ENCODE measurements at regions not wholly inside any gene's neighbourhood (a gene's known extent, or its start where the extent isn't known, plus 50 kb on each side); places are given as distances from the start of the nearest gene placed in this dataset.
"Not testable (repeated sequence)": the region's sequence is repeated elsewhere in the genome, so short reads cannot be mapped to it uniquely, and the experiment has no call there.

DNA sequence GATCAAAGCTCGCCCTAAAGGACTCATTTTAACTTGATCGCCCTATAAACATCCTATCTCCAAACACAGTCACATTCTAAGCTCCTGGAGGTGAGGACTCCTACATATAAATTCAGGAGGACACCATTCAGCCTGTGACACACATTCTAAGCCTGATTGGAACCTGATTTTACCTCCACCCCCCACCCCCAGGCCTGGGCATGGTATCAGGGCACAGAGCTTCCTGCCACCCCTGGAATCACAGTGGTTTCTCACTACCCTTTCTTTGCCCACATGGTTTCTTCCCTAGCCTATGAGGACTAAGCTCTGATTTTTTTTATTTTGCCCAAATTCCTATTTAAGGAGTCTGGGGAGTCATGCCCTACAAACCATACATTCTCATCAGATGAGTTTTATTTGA lies 428.1 kb upstream of the ID2 start:
- DNase-seq: no peak

GRCh38 chr2:8254214-8254613 lies 427.6 kb upstream of the ID2 start:
- DNase-seq: not testable (repeated sequence)

DNA sequence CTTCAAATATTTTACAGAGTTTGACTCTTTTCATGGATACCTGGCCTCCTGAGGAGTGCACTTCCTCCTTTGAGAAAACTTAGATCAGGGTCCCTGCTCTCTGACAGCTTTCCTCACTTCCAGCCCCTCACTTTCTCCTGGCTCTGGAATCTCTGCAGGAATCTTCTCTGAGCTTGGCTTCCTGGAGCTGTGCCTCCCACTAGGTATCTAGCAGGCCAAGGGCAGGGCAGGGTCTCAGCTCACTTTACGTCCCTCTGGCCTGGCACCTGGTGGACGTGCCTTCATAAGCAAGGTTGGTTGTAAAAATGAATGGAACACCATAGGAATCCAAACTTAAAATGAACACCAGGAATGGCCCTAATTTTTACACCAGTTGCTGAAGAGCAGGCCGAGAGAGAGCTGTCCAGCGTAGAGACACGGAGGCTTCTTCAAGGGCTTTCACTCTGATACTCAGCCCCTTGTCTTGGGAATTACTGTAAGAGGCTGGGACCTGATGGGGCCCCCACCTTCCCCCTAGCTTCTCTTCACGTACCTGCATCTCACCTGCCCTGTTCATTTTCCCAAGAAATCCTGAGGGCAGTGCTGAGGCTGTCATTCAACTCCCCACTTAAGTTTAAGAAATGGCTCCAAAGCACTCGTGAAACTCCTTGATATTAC lies 426.9 kb upstream of the ID2 start:
- no peak for DNase-seq

- no peak for DNase-seq
These were observed 426.4 kb upstream of the ID2 start for GRCh38 chr2:8255448-8255800.

- no peak for DNase-seq
These were observed 425.0 kb upstream of the ID2 start for GRCh38 chr2:8256905-8257304.

DNA sequence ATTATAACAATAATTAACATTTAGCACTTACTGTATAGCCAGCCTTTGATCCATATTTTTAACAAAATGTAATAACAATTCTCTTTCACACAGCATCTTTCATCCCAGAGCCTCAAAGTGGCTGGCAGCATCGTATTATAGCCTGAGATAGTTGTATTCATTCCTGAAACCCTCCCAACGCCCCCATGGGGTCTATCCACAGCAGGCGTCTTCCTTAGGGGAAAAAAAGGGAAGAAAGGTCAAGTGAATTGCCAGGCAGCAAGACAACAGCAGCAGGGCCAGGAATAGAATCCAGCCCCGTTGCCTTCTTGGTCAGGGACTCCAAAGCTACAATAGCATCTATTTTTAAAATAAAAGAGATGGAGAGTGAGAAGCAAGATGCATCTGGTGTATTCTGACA lies 424.4 kb upstream of the ID2 start:
- DNase-seq: no peak

DNA sequence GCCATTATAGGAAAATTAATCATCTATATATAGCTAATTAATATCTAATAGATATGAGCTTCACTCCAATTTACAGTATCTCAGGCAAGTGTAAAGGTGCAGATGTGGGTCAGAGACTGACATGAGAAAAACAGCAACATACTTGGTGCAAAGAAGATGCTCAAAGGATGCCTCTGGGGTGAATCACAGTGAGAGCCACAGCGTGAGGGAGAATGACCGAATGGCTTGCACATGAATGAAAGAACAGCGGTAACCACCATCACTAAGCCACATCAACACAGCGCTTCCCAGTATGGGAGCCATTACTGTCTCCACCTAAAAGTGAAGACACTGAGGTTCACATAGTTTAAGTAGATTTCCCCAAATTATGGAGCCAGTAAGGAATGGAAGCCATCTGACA lies 423.4 kb upstream of the ID2 start:
- no peak for DNase-seq

GRCh38 chr2:8259106-8259840 lies 422.6 kb upstream of the ID2 start:
- DNase-seq: no peak

GRCh38 chr2:8259841-8260178 lies 422.0 kb upstream of the ID2 start:
- DNase-seq: no peak

DNA sequence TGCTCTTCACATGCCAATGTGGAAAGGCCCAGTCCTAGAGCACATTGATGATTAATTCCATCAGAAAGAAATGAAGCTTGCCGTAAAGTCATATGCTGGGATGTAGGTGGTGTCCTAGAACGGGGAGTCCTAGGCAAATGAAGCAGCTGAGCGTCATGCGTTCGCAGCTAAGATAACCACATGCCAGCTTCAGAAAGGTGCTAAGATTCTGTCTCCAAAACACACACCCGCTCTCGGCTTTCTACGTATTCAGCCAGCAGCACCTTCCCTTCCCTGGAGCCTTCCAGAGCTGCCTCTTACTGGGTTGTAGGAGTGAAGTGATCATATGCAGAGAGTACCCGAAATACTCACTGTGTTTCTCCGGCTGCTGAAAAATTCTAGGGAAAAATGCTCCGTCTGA lies 421.6 kb upstream of the ID2 start:
- DNase-seq: no peak

GRCh38 chr2:8263901-8264300 lies 418.0 kb upstream of the ID2 start:
- DNase-seq: no peak

DNA sequence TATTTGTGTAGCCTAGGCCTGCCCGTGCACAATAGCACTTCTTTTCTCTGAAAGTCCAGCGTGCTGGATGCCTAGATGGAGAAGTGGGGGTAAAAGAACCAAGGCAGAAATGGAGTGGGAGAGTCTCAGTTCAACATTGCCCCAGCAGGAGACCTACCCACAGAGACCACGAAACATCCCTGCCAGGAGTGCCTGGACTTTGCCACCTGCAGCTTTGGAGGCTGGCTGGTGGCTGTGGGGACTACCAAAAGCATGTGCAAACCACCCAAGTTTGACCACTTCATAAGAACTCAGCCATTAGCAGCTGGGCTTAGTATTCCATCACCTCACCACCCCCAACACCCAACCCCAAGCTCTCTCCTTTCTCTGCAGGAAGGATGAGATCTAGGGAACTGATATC lies 416.9 kb upstream of the ID2 start:
- DNase-seq: no peak

DNA sequence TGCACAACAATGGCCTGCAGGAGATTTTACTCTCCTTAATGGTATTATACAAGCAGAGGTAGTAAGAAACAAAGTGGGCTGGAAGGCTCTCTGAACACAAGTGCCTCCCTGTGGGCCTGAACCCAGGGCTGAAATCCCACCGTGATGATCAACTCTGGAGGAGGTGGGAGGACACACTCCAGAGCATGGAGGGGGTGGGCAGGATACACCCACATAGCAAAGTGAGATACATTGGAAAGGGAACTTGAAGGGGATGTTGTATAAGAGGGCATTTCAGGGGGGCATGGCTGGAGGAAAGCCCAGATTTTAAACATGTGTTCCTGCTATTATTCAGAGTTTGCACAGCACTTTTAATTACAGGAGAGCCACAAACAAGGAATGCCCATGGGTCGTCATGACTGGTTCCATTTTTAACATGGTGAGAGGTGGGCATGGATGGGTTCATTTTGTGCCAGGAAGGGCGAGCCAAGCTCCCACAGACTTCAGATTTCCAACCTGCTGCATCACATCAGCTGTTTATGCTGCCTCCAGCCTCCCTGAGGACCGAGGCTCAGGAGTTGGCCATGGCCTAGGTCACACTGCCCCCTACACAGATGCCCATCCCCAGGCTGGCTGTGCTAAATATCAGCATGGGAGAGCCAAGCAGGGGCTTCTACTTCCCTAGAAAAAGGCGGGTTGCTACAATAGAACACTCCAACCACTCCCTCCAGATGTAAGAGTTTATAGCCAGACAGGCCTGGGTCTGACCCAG lies 416.2 kb upstream of the ID2 start:
- DNase-seq: no peak

DNA sequence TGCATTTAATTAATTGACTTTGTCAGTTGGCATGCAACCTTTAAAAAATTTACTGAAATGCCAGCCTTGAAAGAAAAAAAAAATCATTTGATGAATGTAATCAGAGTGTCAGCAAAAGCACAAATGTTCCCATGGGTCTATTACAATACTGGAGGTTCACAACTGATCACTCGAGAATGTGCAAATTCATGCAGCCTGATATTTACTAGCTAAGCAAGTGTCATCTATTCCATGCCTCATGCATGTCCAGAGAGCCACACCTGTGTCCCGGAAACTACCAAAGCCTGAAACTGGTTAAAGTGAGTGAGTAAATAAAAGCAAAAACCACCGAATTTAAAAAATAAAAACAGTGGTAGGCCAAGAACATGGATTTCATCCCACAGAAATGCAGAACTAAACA lies 415.3 kb upstream of the ID2 start:
- DNase-seq: no peak

GRCh38 chr2:8267048-8267447 lies 414.8 kb upstream of the ID2 start:
- DNase-seq: no peak

GRCh38 chr2:8267721-8268120 lies 414.1 kb upstream of the ID2 start:
- no peak for DNase-seq

GRCh38 chr2:8268172-8268783 lies 413.6 kb upstream of the ID2 start:
- no peak for DNase-seq

DNA sequence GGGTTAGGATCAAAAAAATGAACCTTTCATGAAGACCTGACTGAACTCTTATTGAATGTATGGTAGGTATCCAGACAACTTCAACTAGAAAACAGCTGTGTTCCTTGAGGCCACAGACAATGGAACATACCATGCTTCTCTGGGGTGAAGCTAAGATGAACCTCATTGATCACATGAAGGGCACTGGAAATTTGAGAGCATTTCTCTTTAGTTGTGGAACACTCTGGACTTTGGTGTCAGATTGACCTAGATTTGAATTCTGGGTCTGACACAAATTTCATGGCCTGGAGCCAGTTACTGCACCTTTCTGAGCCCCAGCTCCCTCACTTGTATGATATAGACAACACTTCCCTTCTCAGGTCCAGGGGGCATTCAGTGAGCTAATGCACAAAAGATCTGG lies 411.2 kb upstream of the ID2 start:
- DNase-seq: no peak

- DNase-seq: no peak
These were observed 410.4 kb upstream of the ID2 start for GRCh38 chr2:8271461-8271860.

DNA sequence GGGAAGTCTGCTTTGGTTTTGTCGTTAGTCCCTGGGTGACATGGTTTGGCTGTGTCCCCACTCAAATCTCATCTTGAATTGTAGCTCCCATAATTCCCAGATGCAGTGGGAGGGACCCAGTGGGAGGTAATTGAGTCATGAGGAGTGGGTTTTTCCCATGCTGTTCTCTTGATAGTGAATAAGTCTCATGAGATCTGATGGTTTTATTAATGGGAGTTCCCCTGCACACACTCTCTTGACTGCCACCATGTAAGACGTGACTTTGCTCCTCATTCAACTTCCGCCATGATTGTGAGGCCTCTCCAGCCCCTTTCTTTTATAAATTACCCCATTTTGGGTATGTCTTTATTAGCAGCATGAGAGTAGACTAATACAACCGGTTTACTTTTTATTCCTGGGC lies 405.8 kb upstream of the ID2 start:
- no peak for DNase-seq

- no peak for DNase-seq
These were observed 403.8 kb upstream of the ID2 start for GRCh38 chr2:8277921-8278571.

DNA sequence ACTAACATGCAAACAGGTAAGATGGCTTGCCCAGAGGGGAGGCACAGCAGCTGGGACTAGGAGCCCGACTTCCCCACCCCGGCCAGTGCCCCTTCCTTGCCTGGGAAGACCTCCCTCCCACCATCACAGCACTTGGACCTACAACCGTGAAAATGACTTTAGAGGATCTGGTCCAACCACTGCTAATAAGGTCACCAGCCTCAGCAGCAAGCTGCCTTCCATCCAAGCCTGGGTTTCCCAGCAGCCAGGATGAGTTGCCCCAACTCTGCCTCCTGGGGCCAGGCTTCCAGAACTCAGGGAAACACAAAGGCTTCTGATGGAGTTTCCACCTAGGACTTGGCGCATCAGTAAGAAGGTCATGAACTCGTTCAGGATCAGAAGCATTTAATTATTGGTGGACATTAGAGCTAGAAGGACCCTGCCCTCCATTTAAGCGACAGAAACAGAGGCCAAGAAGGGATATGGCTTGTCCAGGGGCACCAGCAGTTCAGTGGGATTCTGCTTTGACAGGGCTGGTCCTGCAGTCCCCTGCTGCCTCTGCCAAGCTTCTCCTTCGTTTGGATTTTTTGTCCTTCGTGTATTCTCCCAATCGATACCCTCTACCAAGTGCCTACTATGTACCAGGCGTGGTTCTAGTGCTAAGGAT lies 403.0 kb upstream of the ID2 start:
- no peak for DNase-seq

GRCh38 chr2:8279506-8279905 lies 402.4 kb upstream of the ID2 start:
- no peak for DNase-seq

All from CD4-positive, alpha-beta T cell treated with Interferon gamma for 1 hour (primary cell).